ENCODE measurements at regions not wholly inside any gene's neighbourhood (a gene's known extent, or its start where the extent isn't known, plus 50 kb on each side); places are given as distances from the start of the nearest gene placed in this dataset.

GRCh38 chr6:9614778-9615177, 800.1 kb downstream of the TFAP2A start:
- DNase-seq (ENCODE audit: low read depth, low spot score): no peak

- no peak for DNase-seq (ENCODE audit: low read depth, low spot score)
These were observed 802.4 kb downstream of the TFAP2A start for GRCh38 chr6:9612489-9612888.

GRCh38 chr6:9610620-9611415, 804.1 kb downstream of the TFAP2A start:
- no peak for DNase-seq (ENCODE audit: low read depth, low spot score)

GRCh38 chr6:9606435-9607134, 808.3 kb downstream of the TFAP2A start:
- DNase-seq (ENCODE audit: low read depth, low spot score): no peak

GRCh38 chr6:9594746-9595145, 820.1 kb downstream of the TFAP2A start:
- no peak for DNase-seq (ENCODE audit: low read depth, low spot score)

GRCh38 chr6:9593554-9593953, 821.3 kb downstream of the TFAP2A start:
- no peak for DNase-seq (ENCODE audit: low read depth, low spot score)

GRCh38 chr6:9583753-9584352, 831.0 kb downstream of the TFAP2A start:
- DNase-seq (ENCODE audit: low read depth, low spot score): peak; percentile 2

- no peak for DNase-seq (ENCODE audit: low read depth, low spot score)
These were observed 833.7 kb downstream of the TFAP2A start for GRCh38 chr6:9581155-9581554.

GRCh38 chr6:9576521-9576920, 838.4 kb downstream of the TFAP2A start:
- no peak for DNase-seq (ENCODE audit: low read depth, low spot score)

- DNase-seq (ENCODE audit: low read depth, low spot score): no peak
These were observed 848.8 kb downstream of the TFAP2A start for GRCh38 chr6:9566096-9566495.

GRCh38 chr6:9564021-9564420, 850.9 kb downstream of the TFAP2A start:
- no peak for DNase-seq (ENCODE audit: low read depth, low spot score)

GRCh38 chr6:9563568-9563967, 851.3 kb downstream of the TFAP2A start:
- no peak for DNase-seq (ENCODE audit: low read depth, low spot score)

GRCh38 chr6:9554806-9555205, 860.1 kb downstream of the TFAP2A start:
- no peak for DNase-seq (ENCODE audit: low read depth, low spot score)

GRCh38 chr6:9554323-9554722, 860.6 kb downstream of the TFAP2A start:
- DNase-seq (ENCODE audit: low read depth, low spot score): no peak

GRCh38 chr6:9553002-9553401, 861.9 kb downstream of the TFAP2A start:
- no peak for DNase-seq (ENCODE audit: low read depth, low spot score)

GRCh38 chr6:9543649-9544048, 871.2 kb downstream of the TFAP2A start:
- DNase-seq (ENCODE audit: low read depth, low spot score): no peak

GRCh38 chr6:9540534-9541126, 874.2 kb downstream of the TFAP2A start:
- DNase-seq (ENCODE audit: low read depth, low spot score): peak; percentile 58

- DNase-seq (ENCODE audit: low read depth, low spot score): peak; percentile 11
These were observed 874.7 kb downstream of the TFAP2A start for GRCh38 chr6:9540126-9540525.

GRCh38 chr6:9539231-9539755, 875.6 kb downstream of the TFAP2A start:
- DNase-seq (ENCODE audit: low read depth, low spot score): no peak

- DNase-seq (ENCODE audit: low read depth, low spot score): peak; percentile 13
These were observed 877.5 kb downstream of the TFAP2A start for GRCh38 chr6:9537381-9537780.

- no peak for DNase-seq (ENCODE audit: low read depth, low spot score)
These were observed 879.8 kb downstream of the TFAP2A start for GRCh38 chr6:9535106-9535505.

All from astrocyte of the hippocampus (primary cell).